NT2/D1 (cell line): ENCODE measurements at regions not wholly inside any gene's neighbourhood (a gene's known extent, or its start where the extent isn't known, plus 50 kb on each side); places are given as distances from the start of the nearest gene placed in this dataset.

Experiments used
- DNase-seq: peaks from one replicate; pipeline ENCODE4 v3.0.0-alpha.2; 2011; ENCODE audit warnings: low read depth, low spot score
- H3K27me3 ChIP-seq: 2 replicates; pipeline ENCODE4 v1.6.0; 2011; ENCODE audit warnings: mild to moderate bottlenecking; ENCODE audit not compliant: insufficient read length, insufficient read depth
- H3K36me3 ChIP-seq: 2 replicates; pipeline ENCODE4 v1.6.1; 2011; ENCODE audit warnings: mild to moderate bottlenecking, low read length, mixed read lengths; ENCODE audit not compliant: insufficient read depth, insufficient read length
- H3K4me1 ChIP-seq: 2 replicates; pipeline ENCODE4 v1.5.1; 2011; ENCODE audit not compliant: insufficient read depth, insufficient read length
- H3K4me3 ChIP-seq: 2 replicates; pipeline ENCODE4 v1.5.1; 2011; ENCODE audit warnings: low read depth; ENCODE audit not compliant: insufficient read length
- H3K9ac ChIP-seq: 2 replicates; pipeline ENCODE4 v1.6.0; 2011; ENCODE audit warnings: low read depth; ENCODE audit not compliant: insufficient read length
- H3K9me3 ChIP-seq: 2 replicates; pipeline ENCODE4 v1.5.1; 2011; ENCODE audit warnings: mild to moderate bottlenecking, low read length; ENCODE audit not compliant: insufficient read depth
- SUZ12 ChIP-seq: IDR thresholded peaks from 2 replicates; pipeline ENCODE4 v1.6.1; 2011; ENCODE audit not compliant: insufficient read length, insufficient read depth; ENCODE audit errors: extremely low read depth
- YY1 ChIP-seq: IDR thresholded peaks from 2 replicates; pipeline ENCODE4 v1.6.1; 2011; ENCODE audit not compliant: insufficient read length, insufficient read depth
- ZNF274 ChIP-seq: IDR thresholded peaks from 2 replicates; pipeline ENCODE4 v1.6.1; 2011; ENCODE audit warnings: mild to moderate bottlenecking, low read depth, low read length

DNA sequence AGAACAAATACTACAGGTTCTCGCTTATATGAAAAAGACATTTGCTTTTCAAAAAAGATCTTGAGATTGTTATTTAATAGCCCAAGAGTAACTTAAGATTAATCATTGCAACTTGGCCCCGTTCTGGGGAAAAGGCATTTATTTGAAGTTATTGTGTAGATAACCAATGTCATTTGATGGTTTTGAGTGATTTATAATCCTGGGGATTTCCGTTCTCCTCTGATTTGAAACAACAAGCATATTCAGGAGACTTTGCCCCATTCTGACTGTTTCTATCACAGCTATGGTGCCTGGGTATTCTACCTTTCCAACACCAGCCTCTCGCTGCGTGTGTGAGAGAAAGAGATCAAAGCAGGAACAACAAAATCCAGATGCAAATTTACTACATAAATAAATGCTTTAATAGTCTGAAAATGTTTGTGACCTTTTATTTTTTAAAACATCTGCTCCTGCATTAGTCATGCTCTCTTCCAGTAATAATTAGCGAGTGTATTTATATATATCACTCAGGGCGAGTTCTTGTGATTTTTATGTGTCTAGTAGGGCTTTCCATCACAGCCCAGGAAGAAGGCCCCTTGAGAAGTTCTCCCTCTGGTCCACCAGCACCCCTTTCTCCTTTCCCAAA is 197.9 kb upstream of the FOXQ1 start:
- no peaks in the 10 kb centered on the region for H3K27me3 ChIP-seq
- H3K9ac ChIP-seq: no peak overlapping the region
- peaks cover 3% of the 10 kb centered on the region for H3K4me1 ChIP-seq
- H3K36me3 ChIP-seq: no peaks in the 10 kb centered on the region
- no peak overlapping the region for H3K4me3 ChIP-seq
- no peaks in the 10 kb centered on the region for H3K9me3 ChIP-seq
- no peak for TF ChIP-seq SUZ12
- DNase-seq: no peak

DNA sequence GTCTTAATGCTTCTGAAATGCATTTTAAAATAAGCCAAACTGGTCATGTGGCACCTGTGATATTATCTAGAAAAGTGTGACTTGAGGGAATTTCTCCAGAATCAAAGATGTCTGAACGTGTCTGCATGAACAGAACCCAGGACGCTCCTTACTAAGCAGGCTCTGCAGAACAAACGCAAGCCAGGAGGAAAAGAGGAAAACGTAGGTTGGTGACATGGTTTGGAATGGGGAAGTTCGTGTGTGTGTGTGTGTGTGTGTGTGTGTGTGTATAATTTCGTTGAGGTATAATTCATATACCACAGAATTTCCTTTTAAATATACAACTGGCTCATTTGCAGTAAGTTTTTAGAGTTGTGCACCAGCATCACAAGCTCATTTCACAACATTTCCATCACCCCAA is 200.5 kb upstream of the FOXQ1 start:
- TF ChIP-seq YY1 (no peak), ZNF274 (no peak), SUZ12 (no peak)
- peaks cover 3% of the 10 kb centered on the region for H3K4me1 ChIP-seq
- H3K36me3 ChIP-seq: no peaks in the 10 kb centered on the region
- H3K9ac ChIP-seq: no peak overlapping the region
- H3K27me3 ChIP-seq: peaks cover 19% of the 10 kb centered on the region
- H3K4me3 ChIP-seq: no peak overlapping the region
- peaks cover 6% of the 10 kb centered on the region; the same call in 1 of the 2 replicates for H3K9me3 ChIP-seq
- no peak for DNase-seq

DNA sequence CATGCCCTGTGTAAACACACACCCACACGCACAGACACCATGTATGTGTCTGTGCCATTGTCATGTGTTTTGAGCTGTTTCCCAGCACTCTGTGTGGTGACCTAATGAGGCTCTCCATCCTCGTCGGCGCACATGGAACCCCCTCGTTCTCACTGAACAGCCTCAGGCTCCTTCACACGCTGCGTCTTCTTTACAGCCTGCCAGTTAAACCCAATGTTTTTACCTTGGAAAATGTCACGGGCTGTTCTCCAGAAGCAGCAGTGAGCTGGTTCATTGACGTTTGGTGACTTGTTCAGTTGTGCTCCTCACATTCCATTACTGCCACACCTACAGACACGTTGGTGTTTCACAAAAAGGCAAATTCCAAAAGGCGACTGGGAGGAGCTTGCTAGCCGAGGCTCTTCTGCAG is 201.0 kb upstream of the FOXQ1 start:
- peaks cover 19% of the 10 kb centered on the region for H3K27me3 ChIP-seq
- H3K4me3 ChIP-seq: no peak overlapping the region
- no peak overlapping the region for H3K9ac ChIP-seq
- H3K9me3 ChIP-seq: peaks cover 7% of the 10 kb centered on the region; the same call in 1 of the 2 replicates
- DNase-seq: no peak
- no peaks in the 10 kb centered on the region for H3K36me3 ChIP-seq
- no peak for TF ChIP-seq YY1
- TF ChIP-seq SUZ12: no peak
- no peak for TF ChIP-seq ZNF274
- H3K4me1 ChIP-seq: peaks cover 3% of the 10 kb centered on the region

DNA sequence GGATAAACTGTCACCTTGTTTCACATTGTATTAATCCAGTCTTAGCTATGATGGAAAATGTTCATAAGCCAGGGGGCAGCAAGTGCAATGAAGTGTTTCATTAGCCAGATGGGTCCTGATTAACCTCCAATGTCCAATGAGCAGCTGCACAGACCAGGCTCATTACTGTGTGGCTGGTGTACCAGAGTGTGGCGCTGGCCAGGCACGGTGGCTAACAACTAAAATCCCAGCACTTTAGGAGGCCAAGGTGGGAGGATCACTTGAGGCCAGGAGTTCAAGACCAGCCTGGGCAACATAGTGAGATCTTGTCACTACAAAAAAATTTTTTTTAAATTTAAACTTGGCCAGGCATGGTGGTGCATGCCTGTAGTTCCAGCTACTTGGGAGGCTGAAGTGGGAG is 201.7 kb upstream of the FOXQ1 start:
- Histone ChIP-seq H3K9me3 (peaks cover 7% of the 10 kb centered on the region; the same call in 1 of the 2 replicates), H3K27me3 (peaks cover 19% of the 10 kb centered on the region), H3K9ac (no peak overlapping the region), H3K36me3 (no peaks in the 10 kb centered on the region), H3K4me3 (no peak overlapping the region), H3K4me1 (peaks cover 3% of the 10 kb centered on the region)
- TF ChIP-seq SUZ12 (no peak), ZNF274 (no peak), YY1 (no peak)
- DNase-seq: no peak

DNA sequence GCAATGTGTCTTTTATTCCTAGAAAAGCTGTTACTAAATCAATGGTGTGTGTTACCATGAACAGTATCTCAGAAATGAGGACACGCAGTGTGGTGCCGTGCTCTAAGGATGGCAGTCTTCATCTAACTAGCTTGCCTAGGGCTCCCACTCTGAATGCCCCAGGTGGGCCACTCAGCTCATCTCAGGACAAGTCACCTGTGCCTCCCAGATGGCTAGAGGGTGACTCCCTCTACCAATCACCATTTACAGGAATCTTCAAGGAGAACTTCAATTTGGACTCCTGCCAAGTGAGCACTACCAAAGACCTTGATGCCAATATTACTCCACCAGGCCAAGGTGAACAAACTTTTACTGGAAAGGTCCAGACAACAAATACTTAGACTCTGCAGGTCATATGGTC is 202.8 kb upstream of the FOXQ1 start:
- peaks cover 3% of the 10 kb centered on the region for H3K4me1 ChIP-seq
- no peak overlapping the region for H3K4me3 ChIP-seq
- TF ChIP-seq ZNF274 (no peak), YY1 (no peak), SUZ12 (no peak)
- DNase-seq: no peak
- no peaks in the 10 kb centered on the region for H3K36me3 ChIP-seq
- H3K27me3 ChIP-seq: peaks cover 19% of the 10 kb centered on the region
- peaks cover 11% of the 10 kb centered on the region; the same call in 1 of the 2 replicates for H3K9me3 ChIP-seq
- H3K9ac ChIP-seq: no peak overlapping the region

DNA sequence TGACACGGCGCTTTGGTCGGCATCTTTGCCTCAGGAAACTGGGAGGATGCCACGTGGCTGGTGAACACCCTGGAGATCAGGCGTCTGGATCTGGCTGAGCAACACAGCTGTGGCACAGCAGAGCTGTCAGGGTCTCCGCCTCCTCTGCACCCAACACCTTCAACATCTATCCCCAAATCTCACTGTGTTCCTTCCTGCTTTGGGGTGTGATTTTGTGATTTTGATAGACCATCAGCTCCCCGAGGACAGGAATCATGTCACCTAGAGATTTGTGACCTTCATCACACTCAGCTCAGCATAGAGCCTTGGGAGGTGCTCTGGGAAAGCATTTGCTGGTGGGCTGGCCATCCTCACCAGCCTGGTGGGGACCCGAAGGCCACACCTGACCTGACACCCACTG is 203.7 kb upstream of the FOXQ1 start:
- Histone ChIP-seq H3K9ac (no peak overlapping the region), H3K4me1 (peaks cover 3% of the 10 kb centered on the region), H3K36me3 (no peaks in the 10 kb centered on the region), H3K27me3 (peaks cover 19% of the 10 kb centered on the region), H3K9me3 (peaks cover 19% of the 10 kb centered on the region; the same call in 1 of the 2 replicates), H3K4me3 (no peak overlapping the region)
- no peak for DNase-seq
- TF ChIP-seq ZNF274 (no peak), SUZ12 (no peak), YY1 (no peak)

DNA sequence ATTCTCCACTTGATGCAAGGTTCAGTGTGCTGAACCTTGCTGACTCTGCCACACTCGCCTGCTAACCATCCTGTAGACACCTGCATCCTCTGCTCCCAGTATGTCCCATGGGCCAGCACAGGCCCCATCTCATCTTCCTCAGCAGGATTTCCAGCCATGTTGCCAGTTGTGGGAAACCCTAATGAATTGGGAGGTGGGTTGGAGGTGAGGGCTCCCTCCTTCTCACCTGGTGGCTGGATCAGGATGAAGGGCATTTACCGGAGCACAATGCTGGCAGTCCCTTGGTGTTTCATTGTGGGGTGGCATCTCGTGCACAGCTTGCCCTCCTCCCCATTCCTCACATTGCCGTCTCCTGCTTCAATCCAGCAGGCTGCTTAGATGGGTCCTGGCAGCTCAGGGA is 204.3 kb upstream of the FOXQ1 start:
- Histone ChIP-seq H3K4me1 (peaks cover 3% of the 10 kb centered on the region), H3K9ac (no peak overlapping the region), H3K36me3 (no peaks in the 10 kb centered on the region), H3K4me3 (no peak overlapping the region), H3K9me3 (peaks cover 25% of the 10 kb centered on the region; the same call in 1 of the 2 replicates), H3K27me3 (peaks cover 25% of the 10 kb centered on the region)
- DNase-seq: no peak
- TF ChIP-seq SUZ12 (no peak), ZNF274 (no peak), YY1 (no peak)
